HCT116 (cell line): ENCODE measurements at regions not wholly inside any gene's neighbourhood (a gene's known extent, or its start where the extent isn't known, plus 50 kb on each side); places are given as distances from the start of the nearest gene placed in this dataset.

Experiments used
- ATAC-seq: fragments of 200-7000 bp; cut with Tn5 transposase; 2 replicates; pipeline ENCODE4 v1.9.1; 2020; ENCODE audit warnings: mild to moderate bottlenecking, moderate library complexity
- BruUV-seq: library from RNA; stranded (reverse); fragments of 400-500 nt; replicated peaks from 2 replicates; lab custom pipeline; 2021; lab: Mats Ljungman, UMichigan
- CTCF ChIA-PET: fragments of 300-600 bp; sonication (Branson Sonifier 250); formaldehyde crosslinking; loops from one replicate; lab custom pipeline; 2021; ENCODE audit warnings: antibody characterized with exemption; lab: Charles Lee
- POLR2A ChIA-PET: fragments of 300-600, 350-600 bp; sonication (Branson Sonifier 250); formaldehyde crosslinking; loops from one replicate; lab custom pipeline; 2021; ENCODE audit warnings: antibody characterized with exemption; lab: Charles Lee
- RAD21 ChIA-PET, 2 experiments: fragments of 300-600 bp; sonication (Branson Sonifier 250); formaldehyde crosslinking; loops; one replicate each; lab custom pipeline; 2023; ENCODE audit warnings: low total read pairs in 2 of 2; ENCODE audit not compliant: uncharacterized antibody in 2 of 2, unreplicated experiment in 2 of 2, low non-redundant PET in 1 of 2; lab: Charles Lee
- DNase-seq: peaks from one replicate; pipeline ENCODE4 v3.0.0-alpha.2; 2010; ENCODE audit warnings: low read depth, low spot score
- H2AFZ ChIP-seq: fragments of 200-600 bp; shearing (Covaris generic), sonication (generic); 2 replicates; pipeline ENCODE4 v1.6.1; 2017; ENCODE audit warnings: low read depth, mixed run types, mixed read lengths, antibody characterized with exemption, low read length; ENCODE audit not compliant: poor library complexity, severe bottlenecking
- H3K27ac ChIP-seq: 2 replicates; pipeline ENCODE4 v1.5.1; 2012; ENCODE audit warnings: low read depth, low read length
- H3K27me3 ChIP-seq: fragments of 200-600 bp; sonication (generic); 2 replicates; pipeline ENCODE4 v1.6.1; 2016; ENCODE audit warnings: mixed run types, low read length, mixed read lengths; ENCODE audit not compliant: insufficient read depth
- H3K36me3 ChIP-seq, 2 experiments: fragments of 200-500 bp in 1 of 2; fragments of 200-600 bp in 1 of 2; sonication (Bioruptor generic) in 1 of 2; sonication (generic) in 1 of 2; 2 replicates each; pipeline versions ENCODE4 v1.5.1 to v1.6.1; 2014 to 2016; ENCODE audit warnings: low read length in 2 of 2, inconsistent platforms in 1 of 2, mixed read lengths in 1 of 2, mixed run types in 1 of 2; ENCODE audit not compliant: insufficient read depth in 2 of 2, control insufficient read depth in 1 of 2
- H3K4me1 ChIP-seq, 2 experiments: fragments of 200-600 bp in 1 of 2; sonication (generic) in 1 of 2; 2 replicates each; pipeline versions ENCODE4 v1.5.1 to v1.6.1; 2012 to 2017; ENCODE audit warnings: low read length in 2 of 2, inconsistent platforms in 1 of 2, mild to moderate bottlenecking in 1 of 2, mixed read lengths in 1 of 2, mixed run types in 1 of 2, moderate library complexity in 1 of 2; ENCODE audit not compliant: insufficient read depth in 2 of 2, control insufficient read depth in 1 of 2
- H3K4me2 ChIP-seq: fragments of 200-600 bp; sonication (generic); 2 replicates; pipeline ENCODE4 v1.6.1; 2017; ENCODE audit warnings: mixed run types, low read length, mixed read lengths
- H3K4me3 ChIP-seq, 2 experiments: fragments of 200-600 bp in 1 of 2; sonication (generic) in 1 of 2; replicated peaks in 1 of 2; 2 replicates each; pipeline ENCODE4 v1.5.1; 2011 to 2016; ENCODE audit warnings: low read length in 2 of 2, control low read depth in 1 of 2, low read depth in 1 of 2, mild to moderate bottlenecking in 1 of 2, mixed read lengths in 1 of 2, mixed run types in 1 of 2
- H3K79me2 ChIP-seq: fragments of 200-600 bp; sonication (generic); 2 replicates; pipeline ENCODE4 v1.6.1; 2017; ENCODE audit warnings: mild to moderate bottlenecking, mixed run types, low read length, moderate library complexity, mixed read lengths; ENCODE audit not compliant: insufficient read depth
- H3K9ac ChIP-seq: fragments of 200-600 bp; sonication (generic); 2 replicates; pipeline ENCODE4 v1.6.1; 2016; ENCODE audit warnings: low read length, mixed read lengths
- H3K9me2 ChIP-seq: fragments of 200-600 bp; sonication (generic), shearing (Covaris generic); 2 replicates; pipeline ENCODE4 v1.6.1; 2017; ENCODE audit warnings: mixed run types, mild to moderate bottlenecking, moderate library complexity; ENCODE audit not compliant: insufficient read depth
- H3K9me3 ChIP-seq, 2 experiments: fragments of 200-500 bp in 1 of 2; fragments of 200-600 bp in 1 of 2; sonication (Bioruptor generic) in 1 of 2; sonication (generic) in 1 of 2; 2 replicates each; pipeline ENCODE4 v1.6.1; 2014 to 2017; ENCODE audit warnings: low read length in 2 of 2, mixed read lengths in 2 of 2, inconsistent platforms in 1 of 2, low read depth in 1 of 2, mild to moderate bottlenecking in 1 of 2, mixed run types in 1 of 2, moderate library complexity in 1 of 2; ENCODE audit not compliant: control insufficient read depth in 1 of 2, insufficient read depth in 1 of 2
- H4K20me1 ChIP-seq: fragments of 200-600 bp; sonication (generic), shearing (Covaris generic); 2 replicates; pipeline ENCODE4 v1.6.1; 2017; ENCODE audit warnings: mixed run types, mild to moderate bottlenecking, moderate library complexity; ENCODE audit not compliant: insufficient read depth
- CBX3 ChIP-seq: IDR thresholded peaks from 2 replicates; pipeline ENCODE4 v1.6.1; 2012; ENCODE audit warnings: low read depth
- CEBPB ChIP-seq: IDR thresholded peaks from 2 replicates; pipeline ENCODE4 v1.6.1; 2012; ENCODE audit warnings: low read depth
- EGR1 ChIP-seq: IDR thresholded peaks from 2 replicates; pipeline ENCODE4 v1.6.1; 2012; ENCODE audit warnings: low read depth
- ELF1 ChIP-seq: IDR thresholded peaks from 2 replicates; pipeline ENCODE4 v1.6.1; 2012; ENCODE audit warnings: low read depth, borderline replicate concordance
- EZH2 ChIP-seq: fragments of 200-600 bp; sonication (generic); IDR thresholded peaks from 2 replicates; pipeline ENCODE4 v1.6.1; 2017; ENCODE audit warnings: antibody characterized with exemption, mixed run types
- EZH2phosphoT487 ChIP-seq: fragments of 200-600 bp; IDR thresholded peaks from 2 replicates; pipeline ENCODE4 v1.6.1; 2018; ENCODE audit warnings: antibody characterized with exemption, borderline replicate concordance
- FOSL1 ChIP-seq: IDR thresholded peaks from 2 replicates; pipeline ENCODE4 v1.6.1; 2012; ENCODE audit warnings: low read depth
- JUND ChIP-seq: IDR thresholded peaks from 2 replicates; pipeline ENCODE4 v1.6.1; 2012
- POLR2A ChIP-seq: IDR thresholded peaks from 2 replicates; pipeline ENCODE4 v1.7.0; 2011; ENCODE audit warnings: borderline replicate concordance; ENCODE audit not compliant: insufficient read depth, insufficient read length; ENCODE audit errors: extremely low read depth
- POLR2AphosphoS5 ChIP-seq: IDR thresholded peaks from 2 replicates; pipeline ENCODE4 v1.6.1; 2011; ENCODE audit warnings: mild to moderate bottlenecking, low read depth, low read length, moderate library complexity
- RAD21 ChIP-seq: IDR thresholded peaks from 2 replicates; pipeline ENCODE4 v1.6.1; 2012; ENCODE audit warnings: low read depth, mild to moderate bottlenecking
- SIN3A ChIP-seq: IDR thresholded peaks from 2 replicates; pipeline ENCODE4 v1.6.1; 2012; ENCODE audit warnings: low read depth
- SRF ChIP-seq: IDR thresholded peaks from 2 replicates; pipeline ENCODE4 v1.6.1; 2012; ENCODE audit warnings: low read depth
- TCF7L2 ChIP-seq: IDR thresholded peaks from 2 replicates; pipeline ENCODE4 v1.7.0; 2011; ENCODE audit warnings: borderline replicate concordance, inconsistent platforms; ENCODE audit not compliant: insufficient read depth, insufficient read length; ENCODE audit errors: extremely low read depth
- YY1 ChIP-seq: IDR thresholded peaks from 2 replicates; pipeline ENCODE4 v1.6.1; 2011; ENCODE audit warnings: low read length, low read depth, moderate library complexity, mild to moderate bottlenecking; ENCODE audit not compliant: insufficient replicate concordance; ENCODE audit errors: extremely low read depth
- ZNF274 ChIP-seq: fragments of 200-500 bp; sonication (Bioruptor generic); IDR thresholded peaks from 2 replicates; pipeline ENCODE4 v1.6.1; 2014; ENCODE audit warnings: mild to moderate bottlenecking, low read depth, low read length, inconsistent platforms
- intact Hi-C: fragments of 100-400 bp; cut with micrococcal nuclease; formaldehyde crosslinking; loops from 2 replicates; pipeline ENCODE4 v1.10.0; 2022
- TF ChIP-seq, protein P1 (sequence below): IDR thresholded peaks from 2 replicates; pipeline ENCODE4 v1.6.1; 2012
- TF ChIP-seq, protein P2 (sequence below), 3 experiments: fragments of 200-600 bp in 1 of 3; sonication (generic) in 1 of 3; IDR thresholded peaks in 2 of 3; conservative IDR thresholded peaks in 1 of 3; 2 replicates each; pipeline ENCODE4 v1.5.1; 2012 to 2017; ENCODE audit warnings: low read depth in 2 of 3, low read length in 2 of 3, antibody characterized with exemption in 1 of 3, borderline replicate concordance in 1 of 3, control low read depth in 1 of 3, mild to moderate bottlenecking in 1 of 3, mixed read lengths in 1 of 3, mixed run types in 1 of 3, moderate library complexity in 1 of 3; ENCODE audit not compliant: insufficient read depth in 1 of 3

DNA sequence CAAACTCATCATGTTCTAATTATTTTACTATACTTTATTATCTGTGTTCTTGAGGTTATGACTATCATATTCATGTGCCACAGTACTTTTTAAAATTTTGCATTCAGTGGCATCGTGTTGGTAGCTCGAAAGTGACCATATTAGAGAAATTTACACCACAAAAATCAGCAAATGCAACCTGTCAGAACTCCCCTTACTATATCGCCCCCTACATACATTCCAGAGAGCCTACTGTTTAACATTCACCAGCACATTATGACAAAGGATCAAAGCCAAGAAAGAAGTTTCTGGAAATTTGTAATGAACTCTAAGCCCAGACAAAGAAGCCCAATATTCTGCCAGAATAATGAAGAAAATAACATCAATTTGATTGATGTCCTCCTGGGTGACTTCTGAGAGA is 909.3 kb downstream of the LTN1 start (continued):
- TF ChIP-seq SIN3A (no peak), CBX3 (no peak)

DNA sequence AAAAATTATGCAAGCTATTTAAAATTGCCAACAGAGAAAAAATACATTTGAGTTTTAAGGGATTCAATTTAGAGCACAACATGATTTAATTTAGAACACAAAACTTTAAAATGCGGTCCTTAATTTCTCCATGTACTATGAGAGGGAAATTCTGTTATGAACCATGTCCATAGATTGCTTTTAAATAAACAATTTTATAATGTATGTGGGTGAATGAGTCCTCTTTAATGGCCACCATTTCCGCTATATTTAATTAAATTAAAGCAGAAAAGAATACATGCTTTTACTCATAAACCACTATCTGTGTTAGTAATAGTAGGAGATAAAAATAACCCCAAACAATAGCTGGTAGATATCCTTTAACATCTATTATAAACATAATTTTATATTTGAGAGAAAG is 914.6 kb downstream of the LTN1 start:
- Histone ChIP-seq H3K9me3 (peaks cover 12 to 34% of the 10 kb centered on the region in 2 experiments; a peak in 3 of 4 replicates), H3K36me3 (no peaks in the 10 kb centered on the region), H3K9ac (no peak overlapping the region), H4K20me1 (no peaks in the 10 kb centered on the region), H3K9me2 (no peaks in the 10 kb centered on the region), H3K27ac (no peak overlapping the region), H3K4me2 (no peak overlapping the region), H3K79me2 (no peaks in the 10 kb centered on the region), H2AFZ (no peak overlapping the region), H3K27me3 (no peaks in the 10 kb centered on the region), H3K4me3 (no peak overlapping the region), H3K4me1 (no peaks in the 10 kb centered on the region)
- intact Hi-C loops = no loop called here
- TF ChIP-seq FOSL1 (no peak), ZNF274 (no peak), EZH2 (no peak), SRF (no peak), RAD21 (no peak), SIN3A (no peak), JUND (no peak), EZH2phosphoT487 (no peak), POLR2AphosphoS5 (no peak)
- TF ChIP-seq, protein P1, sequence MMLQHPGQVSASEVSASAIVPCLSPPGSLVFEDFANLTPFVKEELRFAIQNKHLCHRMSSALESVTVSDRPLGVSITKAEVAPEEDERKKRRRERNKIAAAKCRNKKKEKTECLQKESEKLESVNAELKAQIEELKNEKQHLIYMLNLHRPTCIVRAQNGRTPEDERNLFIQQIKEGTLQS = no peak
- ATAC-seq (no peak), DNase-seq (no peak)
- BruUV-seq = no TSS peak
- ChIA-PET RAD21 (no interaction called here), CTCF (no interaction called here), POLR2A (no interaction called here)

DNA sequence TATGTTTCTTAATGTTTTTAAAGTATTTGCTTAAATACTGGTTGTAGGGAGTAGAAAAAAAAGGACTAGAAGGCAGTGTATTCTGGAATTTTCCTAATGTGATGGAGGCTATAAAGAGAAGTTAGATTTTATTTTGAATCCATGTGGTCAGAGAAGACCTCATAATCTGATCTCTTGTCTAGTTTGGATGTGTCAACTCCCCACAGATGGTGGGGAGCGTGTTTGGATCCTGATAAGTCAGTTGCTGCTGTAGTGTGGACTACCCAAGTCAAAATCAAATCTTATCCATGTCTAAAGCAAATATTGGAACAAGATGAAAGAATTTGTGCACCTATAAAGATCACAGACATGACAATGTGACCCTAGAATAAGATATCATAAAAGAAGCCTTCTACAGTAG is 918.0 kb downstream of the LTN1 start:
- Histone ChIP-seq H3K9ac (no peak overlapping the region), H3K4me2 (no peak overlapping the region), H3K9me2 (no peaks in the 10 kb centered on the region), H3K27me3 (no peaks in the 10 kb centered on the region), H3K79me2 (no peaks in the 10 kb centered on the region), H3K4me3 (no peak overlapping the region), H4K20me1 (no peaks in the 10 kb centered on the region), H3K27ac (no peak overlapping the region), H3K4me1 (no peaks in the 10 kb centered on the region), H3K36me3 (no peaks in the 10 kb centered on the region), H2AFZ (no peak overlapping the region), H3K9me3 (peaks cover 12 to 29% of the 10 kb centered on the region in 2 experiments; a peak in 3 of 4 replicates)
- no TSS peak for BruUV-seq
- POLR2A ChIA-PET = no interaction called here
- intact Hi-C loops = no loop called here
- CTCF ChIA-PET = no interaction called here
- ATAC-seq (no peak), DNase-seq (no peak)
- RAD21 ChIA-PET = no interaction called here
- no peak for TF ChIP-seq JUND
- no peak for TF ChIP-seq SRF
- no peak for TF ChIP-seq YY1
- no peak for TF ChIP-seq ZNF274
- no peak for TF ChIP-seq TCF7L2
- no peak for TF ChIP-seq EGR1
- no peak for TF ChIP-seq RAD21
- no peak for TF ChIP-seq POLR2A
- TF ChIP-seq FOSL1 = no peak
- TF ChIP-seq, protein P2, sequence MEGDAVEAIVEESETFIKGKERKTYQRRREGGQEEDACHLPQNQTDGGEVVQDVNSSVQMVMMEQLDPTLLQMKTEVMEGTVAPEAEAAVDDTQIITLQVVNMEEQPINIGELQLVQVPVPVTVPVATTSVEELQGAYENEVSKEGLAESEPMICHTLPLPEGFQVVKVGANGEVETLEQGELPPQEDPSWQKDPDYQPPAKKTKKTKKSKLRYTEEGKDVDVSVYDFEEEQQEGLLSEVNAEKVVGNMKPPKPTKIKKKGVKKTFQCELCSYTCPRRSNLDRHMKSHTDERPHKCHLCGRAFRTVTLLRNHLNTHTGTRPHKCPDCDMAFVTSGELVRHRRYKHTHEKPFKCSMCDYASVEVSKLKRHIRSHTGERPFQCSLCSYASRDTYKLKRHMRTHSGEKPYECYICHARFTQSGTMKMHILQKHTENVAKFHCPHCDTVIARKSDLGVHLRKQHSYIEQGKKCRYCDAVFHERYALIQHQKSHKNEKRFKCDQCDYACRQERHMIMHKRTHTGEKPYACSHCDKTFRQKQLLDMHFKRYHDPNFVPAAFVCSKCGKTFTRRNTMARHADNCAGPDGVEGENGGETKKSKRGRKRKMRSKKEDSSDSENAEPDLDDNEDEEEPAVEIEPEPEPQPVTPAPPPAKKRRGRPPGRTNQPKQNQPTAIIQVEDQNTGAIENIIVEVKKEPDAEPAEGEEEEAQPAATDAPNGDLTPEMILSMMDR (IDR thresholded peaks at IDR 0.05 in 2 of 3, conservative IDR thresholded peaks at IDR 0.05 in 1 of 3; ENCODE audit: borderline replicate concordance in 1 of 3, insufficient read depth in 1 of 3, low read depth in 2 of 3, low read length in 2 of 3) = no peak
- TF ChIP-seq ELF1 = no peak
- TF ChIP-seq POLR2AphosphoS5 = no peak
- TF ChIP-seq CEBPB = no peak
- TF ChIP-seq CBX3 = no peak
